T-helper 1 cell (primary cell): ENCODE measurements at regions not wholly inside any gene's neighbourhood (a gene's known extent, or its start where the extent isn't known, plus 50 kb on each side); places are given as distances from the start of the nearest gene placed in this dataset.
"Not testable (repeated sequence)": the region's sequence is repeated elsewhere in the genome, so short reads cannot be mapped to it uniquely, and the experiment has no call there.

Source experiments
- DNase-seq, 5 donors: peaks; one replicate each; pipeline ENCODE4 v3.0.0-alpha.2; 2012 to 2020

DNA sequence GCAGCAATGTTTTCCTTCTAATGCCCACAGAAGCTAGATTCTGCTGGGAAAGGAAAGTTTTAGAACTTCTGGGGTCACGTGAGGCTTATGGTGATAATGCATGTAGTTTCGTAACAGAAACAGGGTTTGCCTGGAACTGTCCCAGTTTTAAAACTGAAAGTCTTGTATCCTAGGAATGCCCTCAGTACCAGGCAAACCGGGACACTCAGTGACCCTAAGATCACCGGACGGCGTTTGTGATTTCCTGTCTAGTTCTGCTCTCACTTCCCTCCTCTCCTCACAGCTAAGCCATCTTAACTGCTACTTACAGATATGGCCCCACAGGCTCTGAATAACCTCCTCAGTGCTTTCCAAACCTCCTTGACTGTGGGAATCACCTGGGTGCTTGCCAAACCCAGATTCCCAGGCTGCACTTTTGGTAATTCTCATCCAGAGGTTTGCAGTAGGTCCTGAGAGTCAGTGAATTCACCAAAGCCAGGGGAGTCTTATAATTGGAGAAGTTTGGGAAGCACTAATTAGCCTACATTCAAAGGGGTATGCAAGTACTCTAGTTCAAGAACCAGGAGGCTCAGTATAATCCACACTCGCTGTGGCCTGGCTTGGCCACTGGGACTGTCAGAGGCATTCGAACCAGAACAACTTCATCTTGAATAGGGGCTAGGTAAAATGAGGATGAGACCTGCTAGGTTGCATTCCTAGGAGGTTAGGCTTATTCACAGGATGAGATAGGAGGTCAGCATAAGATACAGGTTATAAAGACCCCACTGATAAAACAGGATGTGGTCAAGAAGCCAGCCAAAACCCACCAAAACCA, 231.6 kb upstream of the MYLIP start:
- no peak for DNase-seq

GRCh38 chr6:15894973-15895725, 232.3 kb upstream of the DTNBP1 start:
- no peak for DNase-seq

- DNase-seq = peak in 1 of 5 donors; percentile 35
These were observed 230.9 kb upstream of the DTNBP1 start for GRCh38 chr6:15893556-15894253.

GRCh38 chr6:15892369-15892768, 229.5 kb upstream of the DTNBP1 start:
- no peak for DNase-seq

- no peak for DNase-seq
These were observed 226.3 kb upstream of the DTNBP1 start for GRCh38 chr6:15888798-15889772.

DNA sequence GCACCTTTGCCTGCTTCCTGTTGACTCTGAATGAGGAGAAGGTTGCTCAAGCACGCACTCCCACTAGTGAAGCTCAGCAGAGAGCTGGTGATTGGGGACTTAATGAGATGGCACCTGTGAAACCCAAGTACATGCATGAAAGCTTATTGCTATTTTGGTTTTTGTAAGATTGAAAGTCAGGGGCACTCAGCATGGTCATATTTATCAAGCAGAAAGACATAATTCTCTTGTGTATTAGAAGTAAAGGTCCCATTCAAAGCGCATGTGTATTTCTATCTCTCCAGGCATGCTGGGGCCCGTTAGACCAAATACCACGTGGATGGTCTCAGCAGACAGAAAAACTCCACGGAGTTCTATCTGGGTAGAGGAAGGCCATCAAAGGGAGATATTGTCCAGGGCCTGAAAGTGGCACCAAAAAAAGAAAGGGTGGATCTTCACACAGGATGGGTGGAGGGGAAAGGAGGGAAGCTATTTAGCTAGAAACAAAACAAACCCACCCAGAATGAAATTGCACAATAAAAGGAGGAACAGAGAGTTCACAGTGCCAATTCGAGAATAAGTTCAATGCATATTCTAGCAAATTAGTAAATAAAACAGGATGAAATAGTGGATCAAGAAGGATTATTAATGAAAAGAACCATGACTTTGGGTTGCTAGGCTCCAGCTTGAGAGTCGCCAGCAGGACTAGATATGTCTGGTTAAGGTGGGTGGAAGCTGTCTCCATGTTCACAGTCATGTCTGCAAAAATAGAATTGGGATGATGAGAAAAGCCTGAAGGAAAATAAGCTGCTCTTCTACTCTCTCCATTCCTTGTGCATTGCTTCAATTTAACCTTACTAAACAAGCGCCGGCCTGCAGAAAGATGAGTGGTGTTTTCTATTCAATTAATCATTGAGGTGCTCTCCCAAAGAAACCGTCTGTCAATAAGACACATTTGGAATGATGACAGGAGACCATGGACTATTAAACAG, 224.9 kb upstream of the DTNBP1 start:
- no peak for DNase-seq

DNA sequence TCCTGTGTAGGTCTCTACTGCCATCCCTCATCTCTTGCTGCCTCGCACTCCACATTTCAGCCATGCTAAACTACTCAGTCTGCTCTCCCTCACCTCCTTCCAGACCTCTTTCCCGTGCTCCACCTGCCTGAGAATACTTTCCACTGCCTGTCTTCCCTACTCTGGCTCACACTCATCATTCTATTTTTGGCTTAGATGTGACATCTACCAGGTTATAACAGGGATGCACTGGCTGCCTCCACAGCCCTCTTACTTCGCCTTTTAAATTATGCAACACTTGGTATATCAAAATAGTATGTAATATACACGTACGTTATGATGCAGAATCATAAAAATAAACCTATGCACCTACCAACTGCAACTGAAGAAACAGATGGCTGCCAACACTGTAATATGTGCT, 222.8 kb upstream of the DTNBP1 start:
- no peak for DNase-seq

DNA sequence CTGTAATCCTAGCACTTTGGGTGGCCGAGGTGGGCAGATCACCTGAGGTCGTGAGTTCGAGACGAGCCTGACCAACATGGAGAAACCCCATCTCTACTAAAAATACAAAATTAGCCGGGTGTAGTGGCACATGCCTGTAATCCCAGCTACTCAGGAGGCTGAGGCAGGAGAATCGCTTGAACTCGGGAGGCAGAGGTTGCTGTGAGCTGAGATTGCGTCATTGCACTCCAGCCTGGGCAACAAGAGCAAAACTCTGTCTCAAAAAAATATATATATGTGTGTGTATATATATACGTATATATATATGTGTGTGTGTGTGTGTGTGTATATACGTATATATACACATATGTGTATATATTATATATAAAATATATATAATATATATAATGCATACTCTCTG, 220.8 kb upstream of the DTNBP1 start:
- not testable (repeated sequence) for DNase-seq

- no peak for DNase-seq
These were observed 220.1 kb upstream of the DTNBP1 start for GRCh38 chr6:15882915-15883314.

DNA sequence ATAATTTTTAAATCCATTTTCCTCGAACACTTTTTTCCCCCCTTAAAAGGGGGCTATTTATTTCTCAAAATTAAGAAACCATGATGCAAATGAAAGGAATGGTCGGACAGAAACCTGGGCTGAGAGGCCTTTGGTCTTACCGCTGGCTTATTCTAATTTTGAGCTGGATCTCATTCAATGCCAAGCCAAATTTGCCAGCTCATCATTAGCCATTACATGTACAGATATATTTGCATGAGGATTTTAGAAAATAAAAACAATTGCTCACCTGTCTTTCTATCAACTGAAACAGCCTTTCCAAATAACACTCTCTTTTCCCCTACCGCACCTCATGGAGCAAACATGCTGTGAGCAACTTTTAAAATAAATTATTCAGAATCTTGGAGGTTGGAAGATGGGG, 219.5 kb upstream of the DTNBP1 start:
- no peak for DNase-seq

DNA sequence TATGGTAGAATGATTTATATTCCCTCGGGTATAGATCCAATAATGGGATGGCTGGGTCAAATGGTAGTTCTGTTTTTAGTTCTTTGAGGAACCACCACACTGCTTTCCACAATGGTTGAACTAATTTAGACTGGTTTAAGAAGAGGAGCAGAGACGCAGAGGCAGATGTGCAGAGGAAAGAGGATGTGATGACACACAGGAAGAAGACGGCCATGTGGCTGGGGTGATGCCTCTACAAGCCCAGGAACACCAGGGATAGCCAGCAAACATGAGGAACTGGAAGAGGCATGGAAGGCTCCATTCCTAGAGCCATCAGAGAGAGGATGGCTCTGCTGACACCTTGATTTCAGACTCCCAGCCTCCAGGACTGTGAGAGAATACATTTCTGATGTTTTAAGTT, 218.3 kb upstream of the DTNBP1 start:
- DNase-seq = peak in 1 of 5 donors; percentile 24

- no peak for DNase-seq
These were observed 217.6 kb upstream of the DTNBP1 start for GRCh38 chr6:15880262-15880973.

DNA sequence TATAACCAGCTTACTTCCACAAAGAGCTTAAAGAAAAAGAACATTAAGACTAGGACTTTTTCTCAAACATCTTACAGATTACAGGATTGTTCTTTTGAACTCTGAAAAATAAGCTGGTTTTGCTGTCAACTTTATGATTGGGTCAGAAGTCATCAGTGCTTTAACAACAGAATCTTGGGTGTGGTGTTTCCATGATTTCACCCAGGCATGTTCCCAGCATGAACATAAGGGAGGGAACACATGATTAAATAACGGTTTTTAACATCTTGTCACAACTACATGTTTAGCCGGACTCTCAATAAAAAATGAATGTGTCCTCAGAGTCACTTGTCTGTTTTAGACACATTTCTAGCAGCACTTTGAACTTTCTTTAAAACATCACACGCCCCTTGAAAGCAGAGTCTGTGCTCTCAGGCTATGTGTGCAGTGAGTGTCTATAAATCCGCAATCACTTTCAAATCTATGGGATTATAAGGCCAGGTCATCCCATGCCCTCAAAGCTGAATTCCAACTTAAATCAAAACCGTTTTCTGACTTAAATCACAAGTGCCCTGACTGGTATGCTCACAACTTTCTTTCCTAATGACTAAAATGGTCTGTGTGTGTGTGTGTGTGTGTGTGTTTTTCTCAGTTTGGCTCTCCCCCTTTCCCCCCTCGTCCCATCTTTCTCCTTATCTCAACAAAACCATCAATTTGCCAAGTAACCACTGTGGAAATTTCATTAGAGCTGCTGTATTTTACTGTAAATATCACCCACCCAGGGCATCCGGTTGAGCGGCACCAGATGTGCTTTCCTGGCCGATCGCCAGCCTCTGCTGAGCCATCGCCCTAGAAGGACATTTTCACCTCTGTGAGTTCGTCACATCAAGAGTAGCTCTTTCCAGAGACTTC, 216.8 kb upstream of the DTNBP1 start:
- DNase-seq = peak in 3 of 5 donors; percentile 8 to 76 (median 31)

DNA sequence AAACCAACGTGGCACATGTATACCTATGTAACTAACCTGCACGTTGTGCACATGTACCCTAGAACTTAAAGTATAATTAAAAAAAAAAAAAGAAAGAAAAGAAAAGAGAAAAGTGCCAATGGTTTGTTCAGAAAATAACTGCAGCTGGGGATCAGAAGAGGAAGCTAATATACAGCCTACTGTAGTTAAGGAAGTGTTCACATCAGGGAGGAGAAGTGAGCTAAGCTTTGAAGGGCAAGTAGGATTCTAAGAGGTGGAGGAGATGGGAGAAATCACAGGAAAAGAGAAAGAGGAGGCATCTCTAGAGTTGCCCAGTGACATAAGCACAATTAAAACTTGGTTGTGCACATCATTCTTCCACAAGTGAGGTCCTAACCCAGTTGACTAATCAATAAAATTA, 214.4 kb upstream of the DTNBP1 start:
- no peak for DNase-seq

DNA sequence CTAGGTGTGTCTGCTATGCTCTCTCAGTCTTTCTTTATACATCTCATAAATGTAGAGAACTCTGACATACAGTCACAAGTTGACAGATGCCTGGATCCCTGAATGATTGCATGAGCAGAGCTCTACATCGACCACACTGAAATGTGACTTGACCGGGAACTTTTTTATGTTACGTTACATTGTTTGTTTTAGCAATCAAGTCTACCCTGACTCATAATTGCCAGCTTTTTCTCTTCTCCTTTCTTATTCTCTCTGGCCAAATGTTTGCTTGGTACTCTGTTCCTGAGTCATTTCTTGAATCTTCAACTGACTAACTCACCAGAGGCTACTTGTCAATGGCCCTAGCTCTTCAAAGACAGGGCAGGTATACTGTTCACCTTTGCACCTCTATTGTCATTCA, 213.6 kb upstream of the DTNBP1 start:
- DNase-seq = peak in 1 of 5 donors; percentile 40

DNA sequence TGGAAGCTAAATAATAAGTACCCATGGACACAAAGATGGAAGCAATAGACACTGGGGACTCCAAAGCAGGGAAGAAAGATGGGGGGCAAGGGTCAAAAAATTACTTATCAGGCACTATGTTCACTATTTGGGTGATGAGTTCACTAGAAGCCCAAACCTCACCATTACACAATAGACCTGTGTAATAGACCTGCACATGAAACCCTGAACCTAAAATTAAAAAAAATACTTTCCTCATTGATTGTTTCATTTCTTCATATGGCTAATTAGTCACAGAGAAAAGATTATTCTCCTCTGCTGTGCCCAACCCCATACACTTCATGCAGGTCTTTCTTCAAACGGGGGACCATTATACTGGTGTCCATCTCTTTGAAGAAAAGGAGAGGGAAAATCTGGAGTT, 213.0 kb upstream of the DTNBP1 start:
- no peak for DNase-seq

DNA sequence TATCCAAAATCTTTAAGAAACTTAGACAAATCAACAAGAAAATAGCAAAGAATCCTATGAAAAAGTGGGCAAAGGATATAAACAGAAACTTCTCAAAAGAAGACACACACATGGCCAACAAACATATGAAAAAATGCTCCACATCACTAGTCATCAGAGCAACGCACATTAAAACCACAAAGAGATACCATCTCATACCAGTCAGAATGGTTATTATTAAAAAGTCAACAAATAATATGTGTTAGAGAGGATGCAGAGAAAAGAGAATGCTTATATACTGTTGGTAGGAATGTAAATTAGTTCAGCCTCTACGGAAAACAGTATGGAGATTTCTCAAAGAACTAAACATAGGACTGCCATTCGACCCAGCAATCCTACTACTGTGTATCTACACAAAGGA, 212.0 kb upstream of the DTNBP1 start:
- DNase-seq = no peak

DNA sequence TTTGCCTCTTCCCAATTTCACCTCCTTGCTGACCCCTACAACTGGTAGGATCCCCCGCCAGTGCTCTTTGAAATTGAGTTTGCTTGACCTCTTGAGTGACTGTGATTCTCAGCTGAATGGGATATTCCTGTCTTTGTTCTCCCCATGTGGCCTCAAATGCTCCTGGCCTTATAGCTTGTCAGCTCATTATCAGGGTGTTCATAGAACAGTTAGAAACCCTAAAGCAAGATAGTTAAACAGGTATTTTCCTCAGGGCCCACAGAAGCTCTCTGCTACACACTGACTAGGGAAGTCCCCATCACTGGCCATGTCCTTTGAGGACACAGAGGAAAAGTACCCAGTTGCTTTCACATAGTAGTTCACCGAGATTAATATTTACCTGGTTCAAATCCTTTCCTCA, 211.5 kb upstream of the DTNBP1 start:
- DNase-seq = no peak
